Astrocyte (in vitro differentiated cells and primary cell): ENCODE measurements at regions not wholly inside any gene's neighbourhood (a gene's known extent, or its start where the extent isn't known, plus 50 kb on each side); places are given as distances from the start of the nearest gene placed in this dataset.
"Not testable (repeated sequence)": the region's sequence is repeated elsewhere in the genome, so short reads cannot be mapped to it uniquely, and the experiment has no call there.

ENCODE experiments used
- EZH2 ChIP-seq: IDR thresholded peaks from 2 replicates; pipeline ENCODE4 v1.6.1; 2012; ENCODE audit warnings: mild to moderate bottlenecking, low read length, inconsistent platforms; ENCODE audit not compliant: insufficient read depth
- TF ChIP-seq, protein P1 (sequence below): IDR thresholded peaks from 2 replicates; pipeline ENCODE4 v1.5.1; 2011; ENCODE audit warnings: low read depth, mild to moderate bottlenecking, inconsistent platforms, low read length, moderate library complexity; ENCODE audit not compliant: insufficient read depth

DNA sequence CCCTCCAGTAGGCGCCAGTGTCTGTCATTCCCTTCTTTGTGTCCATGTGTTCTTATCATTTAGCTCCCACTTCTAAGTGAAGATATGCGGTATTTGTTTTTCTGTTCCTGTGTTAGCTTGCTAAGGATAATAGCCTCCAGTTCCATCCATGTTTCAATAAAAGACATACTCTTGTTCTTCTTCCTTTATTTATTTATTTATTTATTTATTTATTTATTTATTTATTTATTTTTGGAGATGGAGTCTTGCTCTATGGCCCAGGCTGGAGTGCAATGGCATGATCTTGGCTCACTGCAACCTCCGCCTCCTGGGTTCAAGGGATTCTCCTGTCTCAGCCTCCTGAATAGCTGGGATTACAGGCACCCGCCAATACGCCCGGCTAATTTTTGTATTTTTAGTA, 762.6 kb upstream of the CDH10 start:
- TF ChIP-seq, protein P1, sequence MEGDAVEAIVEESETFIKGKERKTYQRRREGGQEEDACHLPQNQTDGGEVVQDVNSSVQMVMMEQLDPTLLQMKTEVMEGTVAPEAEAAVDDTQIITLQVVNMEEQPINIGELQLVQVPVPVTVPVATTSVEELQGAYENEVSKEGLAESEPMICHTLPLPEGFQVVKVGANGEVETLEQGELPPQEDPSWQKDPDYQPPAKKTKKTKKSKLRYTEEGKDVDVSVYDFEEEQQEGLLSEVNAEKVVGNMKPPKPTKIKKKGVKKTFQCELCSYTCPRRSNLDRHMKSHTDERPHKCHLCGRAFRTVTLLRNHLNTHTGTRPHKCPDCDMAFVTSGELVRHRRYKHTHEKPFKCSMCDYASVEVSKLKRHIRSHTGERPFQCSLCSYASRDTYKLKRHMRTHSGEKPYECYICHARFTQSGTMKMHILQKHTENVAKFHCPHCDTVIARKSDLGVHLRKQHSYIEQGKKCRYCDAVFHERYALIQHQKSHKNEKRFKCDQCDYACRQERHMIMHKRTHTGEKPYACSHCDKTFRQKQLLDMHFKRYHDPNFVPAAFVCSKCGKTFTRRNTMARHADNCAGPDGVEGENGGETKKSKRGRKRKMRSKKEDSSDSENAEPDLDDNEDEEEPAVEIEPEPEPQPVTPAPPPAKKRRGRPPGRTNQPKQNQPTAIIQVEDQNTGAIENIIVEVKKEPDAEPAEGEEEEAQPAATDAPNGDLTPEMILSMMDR: not testable (repeated sequence)
- not testable (repeated sequence) for TF ChIP-seq EZH2
